HepG2 (cell line): ENCODE measurements at regions not wholly inside any gene's neighbourhood (a gene's known extent, or its start where the extent isn't known, plus 50 kb on each side); places are given as distances from the start of the nearest gene placed in this dataset.

Experiments used
- ATAC-seq: fragments of 200-7000 bp; cut with Tn5 transposase; 3 replicates; pipeline ENCODE4 v1.9.1; 2020; ENCODE audit warnings: mild to moderate bottlenecking, moderate library complexity
- BruUV-seq: library from RNA; stranded (reverse); fragments of 400-500 nt; replicated peaks from 2 replicates; lab custom pipeline; 2021; lab: Mats Ljungman, UMichigan
- CTCF ChIA-PET: fragments of 300-600 bp; formaldehyde crosslinking; extraction: SDS; loops from one replicate; lab custom pipeline; 2021; ENCODE audit warnings: low total read pairs, inconsistent platforms, low intra/inter-chr PET ratio; lab: Yijun Ruan, JAX
- POLR2A ChIA-PET: fragments of 350-600 bp; sonication (Branson Sonifier 250); formaldehyde crosslinking; loops from one replicate; lab custom pipeline; 2020; ENCODE audit warnings: antibody characterized with exemption, inconsistent platforms; lab: Yijun Ruan, JAX
- DNase-seq: peaks from one replicate; pipeline ENCODE4 v3.0.0-alpha.2; 2015; ENCODE audit warnings: low spot score
- FAIRE-seq: peaks from 3 replicates; lab custom pipeline; 2011; peaks lifted over from hg19 to GRCh38; lab: Jason Lieb, UNC
- H2AFZ ChIP-seq: one replicate; pipeline ENCODE4 v1.6.1; 2011; ENCODE audit warnings: low read length, inconsistent platforms
- H3K27ac ChIP-seq: fragments of 300-600 bp; 3 replicates; pipeline ENCODE4 v1.8.0; 2011; ENCODE audit warnings: mixed run types, mild to moderate bottlenecking, mixed read lengths, low read length, inconsistent platforms; ENCODE audit not compliant: insufficient read depth; ENCODE audit errors: extremely low read length
- H3K27me3 ChIP-seq, 2 experiments: fragments of 200-600 bp in 1 of 2; 2 replicates in 1 of 2; 3 replicates in 1 of 2; pipeline versions ENCODE4 v1.6.0 to v1.8.0; 2011; ENCODE audit warnings: low read length in 2 of 2, mild to moderate bottlenecking in 2 of 2, moderate library complexity in 2 of 2, inconsistent platforms in 1 of 2; ENCODE audit not compliant: insufficient read depth in 2 of 2, control insufficient read depth in 1 of 2
- H3K36me3 ChIP-seq, 2 experiments: fragments of 200-600 bp in 1 of 2; replicated peaks in 1 of 2; 2 replicates in 1 of 2; 3 replicates in 1 of 2; pipeline versions ENCODE4 v1.5.1 to v1.8.0; 2011; ENCODE audit warnings: low read length in 2 of 2, inconsistent platforms in 1 of 2; ENCODE audit not compliant: insufficient read depth in 2 of 2, control insufficient read depth in 1 of 2
- H3K4me1 ChIP-seq: 2 replicates; pipeline ENCODE4 v1.5.1; 2012; ENCODE audit warnings: low read length, inconsistent platforms; ENCODE audit not compliant: insufficient read depth
- H3K4me2 ChIP-seq: 2 replicates; pipeline ENCODE4 v1.6.0; 2011; ENCODE audit warnings: low read depth, low read length, inconsistent platforms
- H3K4me3 ChIP-seq, 3 experiments: fragments of 200-600 bp in 1 of 3; sonication (generic), shearing (Covaris generic) in 1 of 3; replicated peaks in 1 of 3; 2 replicates each; pipeline ENCODE4 v1.5.1; 2011 to 2016; ENCODE audit warnings: low read length in 3 of 3, inconsistent platforms in 2 of 3, low read depth in 2 of 3, mild to moderate bottlenecking in 2 of 3, control low read depth in 1 of 3, mixed read lengths in 1 of 3; ENCODE audit not compliant: insufficient read depth in 1 of 3
- H3K79me2 ChIP-seq: one replicate; pipeline ENCODE4 v1.6.1; 2011; ENCODE audit warnings: low read length, inconsistent platforms; ENCODE audit not compliant: insufficient read depth
- H3K9ac ChIP-seq: 2 replicates; pipeline ENCODE4 v1.6.0; 2011; ENCODE audit warnings: mild to moderate bottlenecking, low read depth, low read length, inconsistent platforms; ENCODE audit not compliant: insufficient read depth
- H3K9me3 ChIP-seq: 2 replicates; pipeline ENCODE4 v1.5.1; 2012; ENCODE audit warnings: mild to moderate bottlenecking, low read length
- H4K20me1 ChIP-seq: 2 replicates; pipeline ENCODE4 v1.6.0; 2011; ENCODE audit warnings: inconsistent platforms, mild to moderate bottlenecking, low read length, moderate library complexity; ENCODE audit not compliant: insufficient read depth
- AGO2 ChIP-seq: fragments of 200-400 bp; formaldehyde crosslinking; optimal IDR thresholded peaks from 2 replicates; pipeline ENCODE3; 2017; ENCODE audit warnings: mild to moderate bottlenecking, low read depth, low read length, moderate library complexity
- DNMT3B ChIP-seq: conservative IDR thresholded peaks from 2 replicates; pipeline ENCODE4 v1.6.1; 2016; ENCODE audit warnings: missing biosample characterization, control low read depth
- FUBP1 ChIP-seq: sonication (generic); formaldehyde crosslinking; IDR thresholded peaks from 2 replicates; pipeline ENCODE4 v1.5.1; 2020; ENCODE audit warnings: missing genetic modification reagents, mild to moderate bottlenecking, borderline replicate concordance
- GABPB1 ChIP-seq: IDR thresholded peaks from 2 replicates; pipeline ENCODE4 v1.6.1; 2016; ENCODE audit warnings: mild to moderate bottlenecking, missing genetic modification reagents, moderate library complexity, missing compliant biosample characterization
- KAT8 ChIP-seq: IDR thresholded peaks from 2 replicates; pipeline ENCODE4 v1.6.1; 2016; ENCODE audit warnings: missing genetic modification reagents, missing compliant biosample characterization
- NR1H2 ChIP-seq: sonication (generic); formaldehyde crosslinking; IDR thresholded peaks from 2 replicates; pipeline ENCODE4 v1.8.1; 2022; ENCODE audit warnings: low read depth, missing genetic modification reagents, borderline replicate concordance
- PAWR ChIP-seq: sonication (generic); formaldehyde crosslinking; IDR thresholded peaks from 2 replicates; pipeline ENCODE4 v1.4.0; 2020; ENCODE audit warnings: missing genetic modification reagents, mild to moderate bottlenecking, borderline replicate concordance
- PBX2 ChIP-seq: IDR thresholded peaks from 2 replicates; pipeline ENCODE4 v1.6.1; 2016; ENCODE audit warnings: control low read depth
- SP140L ChIP-seq: sonication (generic); formaldehyde crosslinking; IDR thresholded peaks from 2 replicates; pipeline ENCODE4 v1.4.0; 2020; ENCODE audit warnings: missing genetic modification reagents, borderline replicate concordance
- ZBTB4 ChIP-seq: sonication (generic); formaldehyde crosslinking; IDR thresholded peaks from 2 replicates; pipeline ENCODE4 v1.4.0; 2020; ENCODE audit warnings: missing genetic modification reagents, mild to moderate bottlenecking, borderline replicate concordance
- ZIK1 ChIP-seq: sonication (generic); formaldehyde crosslinking; IDR thresholded peaks from 2 replicates; pipeline ENCODE4 v1.5.0; 2020; ENCODE audit warnings: mild to moderate bottlenecking, low read depth, missing genetic modification reagents, borderline replicate concordance
- ZNF414 ChIP-seq: sonication (generic); formaldehyde crosslinking; IDR thresholded peaks from 2 replicates; pipeline ENCODE4 v1.5.0; 2020; ENCODE audit warnings: missing genetic modification reagents
- ZNF446 ChIP-seq: sonication (generic); formaldehyde crosslinking; IDR thresholded peaks from 2 replicates; pipeline ENCODE4 v1.5.0; 2020; ENCODE audit warnings: mild to moderate bottlenecking, missing genetic modification reagents
- ZNF557 ChIP-seq: sonication (generic); formaldehyde crosslinking; IDR thresholded peaks from 2 replicates; pipeline ENCODE4 v1.4.0; 2020; ENCODE audit warnings: missing genetic modification reagents
- WGBS: methylation state at CpG from one replicate; pipeline ENCODE4 v1.1.6; 2017; ENCODE audit warnings: low lambda C conversion rate; 5-methylcytosine and 5-hydroxymethylcytosine counted together
- in situ Hi-C: cut with HindIII; loops from 2 replicates; pipeline ENCODE4 v1.10.0; 2017; ENCODE audit warnings: low pct_unique_long_range_greater_than_20kb; ENCODE audit not compliant: extremely low pct_ligation_motif_present
- intact Hi-C: fragments of 100-400 bp; cut with micrococcal nuclease; formaldehyde crosslinking; loops from one replicate; pipeline ENCODE4 v1.10.0; 2022; ENCODE audit not compliant: unreplicated experiment

- no peak for TF ChIP-seq PAWR
- no peak for TF ChIP-seq NR1H2
- no peak for TF ChIP-seq ZNF446
- TF ChIP-seq SP140L: no peak
These were observed 261.1 kb upstream of the ANO3 start (continued) for GRCh38 chr11:26070714-26071380.

GRCh38 chr11:26072614-26073153, 259.2 kb upstream of the ANO3 start:
- H3K36me3 ChIP-seq: no peaks in the 10 kb centered on the region
- H3K9me3 ChIP-seq: no peaks in the 10 kb centered on the region
- no peak for ATAC-seq
- no peaks in the 10 kb centered on the region for H4K20me1 ChIP-seq
- 0% methylated on average over 3 of the region's 3 CpGs for WGBS
- H3K27ac ChIP-seq: no peak overlapping the region
- in situ Hi-C loops (no loop called here), intact Hi-C loops (no loop called here)
- FAIRE-seq: no peak
- H3K27me3 ChIP-seq: no peaks in the 10 kb centered on the region
- POLR2A ChIA-PET: no interaction called here
- H3K4me2 ChIP-seq: no peak overlapping the region
- no peak overlapping the region for H2AFZ ChIP-seq
- no TSS peak for BruUV-seq
- CTCF ChIA-PET: no interaction called here
- no peaks in the 10 kb centered on the region for H3K79me2 ChIP-seq
- no peak overlapping the region for H3K4me3 ChIP-seq
- no peaks in the 10 kb centered on the region for H3K4me1 ChIP-seq
- no peak overlapping the region for H3K9ac ChIP-seq
- no peak for DNase-seq
- TF ChIP-seq ZIK1 (no peak), AGO2 (no peak), PAWR (no peak), FUBP1 (CRISPR knock-in tag) (no peak), ZBTB4 (CRISPR knock-in tag) (no peak), DNMT3B (CRISPR knock-in tag) (no peak), GABPB1 (CRISPR knock-in tag) (no peak), ZNF414 (CRISPR knock-in tag) (no peak), ZNF557 (CRISPR knock-in tag) (no peak), PBX2 (CRISPR knock-in tag) (no peak), KAT8 (no peak)
